Iris pigment epithelial cell (primary cell): ENCODE measurements at regions not wholly inside any gene's neighbourhood (a gene's known extent, or its start where the extent isn't known, plus 50 kb on each side); places are given as distances from the start of the nearest gene placed in this dataset.
"Not testable (repeated sequence)": the region's sequence is repeated elsewhere in the genome, so short reads cannot be mapped to it uniquely, and the experiment has no call there.

ENCODE experiments used
- DNase-seq: peaks from one replicate; pipeline ENCODE4 v3.0.0-alpha.2; 2011; ENCODE audit warnings: low read depth

GRCh38 chr17:20387549-20387948 is 79.8 kb downstream of the LGALS9B start:
- DNase-seq: not testable (repeated sequence)

GRCh38 chr17:20381358-20382300 is 85.7 kb downstream of the LGALS9B start:
- peak; percentile 5 for DNase-seq

- peak; percentile 21 for DNase-seq
These were observed 86.7 kb downstream of the LGALS9B start for GRCh38 chr17:20380625-20381024.

GRCh38 chr17:20379251-20379650 is 88.1 kb downstream of the LGALS9B start:
- DNase-seq: not testable (repeated sequence)

GRCh38 chr17:20376642-20377041 is 90.7 kb downstream of the LGALS9B start:
- not testable (repeated sequence) for DNase-seq

GRCh38 chr17:20375745-20376144 is 91.6 kb downstream of the LGALS9B start:
- DNase-seq: not testable (repeated sequence)
